Natural killer cell (primary cell): ENCODE measurements at regions not wholly inside any gene's neighbourhood (a gene's known extent, or its start where the extent isn't known, plus 50 kb on each side); places are given as distances from the start of the nearest gene placed in this dataset.

ENCODE experiments used
- ATAC-seq, 3 donors: fragments of 150-1000 bp in 2 of 3; fragments of 200-7000 bp in 1 of 3; cut with Tn5 transposase; 1 replicate in 1 of 3; 2 replicates in 2 of 3; pipeline ENCODE4 v1.10.0; 2021; ENCODE audit warnings: mild to moderate bottlenecking in 2 of 3, moderate library complexity in 2 of 3
- DNase-seq, 2 donors: peaks; one replicate each; pipeline versions ENCODE4 v3.0.0 to v3.0.0-alpha.2; 2013 to 2021; ENCODE audit warnings: mixed read lengths in 1 of 2
- H3K27ac ChIP-seq: one replicate; pipeline ENCODE4 v1.5.1; 2013; ENCODE audit warnings: mild to moderate bottlenecking, low read length
- H3K27me3 ChIP-seq: one replicate; pipeline ENCODE4 v1.6.1; 2013; ENCODE audit warnings: low read length; ENCODE audit not compliant: control insufficient read depth, insufficient read depth
- H3K36me3 ChIP-seq: one replicate; pipeline ENCODE4 v1.6.1; 2013; ENCODE audit warnings: low read length; ENCODE audit not compliant: control insufficient read depth, insufficient read depth
- H3K4me1 ChIP-seq: one replicate; pipeline ENCODE4 v1.6.1; 2013; ENCODE audit warnings: low read length; ENCODE audit not compliant: control insufficient read depth, insufficient read depth
- H3K4me3 ChIP-seq: one replicate; pipeline ENCODE4 v1.5.1; 2013; ENCODE audit warnings: low read length
- H3K9me3 ChIP-seq: one replicate; pipeline ENCODE4 v1.6.1; 2013; ENCODE audit warnings: low read length; ENCODE audit not compliant: control insufficient read depth, insufficient read depth
- H3K27ac Mint-ChIP-seq, 2 donors: one replicate each; pipeline ENCODE4 v1.8.0; 2022; ENCODE audit warnings: mild to moderate bottlenecking in 2 of 2, mixed read lengths in 2 of 2, moderate library complexity in 1 of 2
- H3K27me3 Mint-ChIP-seq, 2 donors: one replicate each; pipeline ENCODE4 v1.8.0; 2022; ENCODE audit warnings: low read depth in 2 of 2, mixed read lengths in 2 of 2
- H3K36me3 Mint-ChIP-seq: one replicate; pipeline ENCODE4 v1.8.0; 2022; ENCODE audit warnings: mixed read lengths
- H3K4me1 Mint-ChIP-seq, 2 donors: one replicate each; pipeline ENCODE4 v1.8.0; 2022; ENCODE audit warnings: mixed read lengths in 2 of 2
- H3K4me3 Mint-ChIP-seq: one replicate; pipeline ENCODE4 v1.8.0; 2022; ENCODE audit warnings: mild to moderate bottlenecking, moderate library complexity, mixed read lengths
- H3K9me3 Mint-ChIP-seq, 2 donors: one replicate each; pipeline ENCODE4 v1.8.0; 2022; ENCODE audit warnings: mixed read lengths in 2 of 2
- WGBS: methylation state at CpG from one replicate; pipeline ENCODE4 v1.1.7; 2013; ENCODE audit warnings: missing lambda C conversion rate; ENCODE audit not compliant: insufficient coverage; 5-methylcytosine and 5-hydroxymethylcytosine counted together
- intact Hi-C: fragments of 100-400 bp; cut with micrococcal nuclease; formaldehyde crosslinking; loops from one replicate; pipeline ENCODE4 v1.14.2; 2022
- TF ChIP-seq, protein P1 (sequence below): fragments of 200-600 bp; IDR thresholded peaks from one replicate; pipeline ENCODE4 v1.8.0; 2022; ENCODE audit warnings: antibody characterized with exemption

DNA sequence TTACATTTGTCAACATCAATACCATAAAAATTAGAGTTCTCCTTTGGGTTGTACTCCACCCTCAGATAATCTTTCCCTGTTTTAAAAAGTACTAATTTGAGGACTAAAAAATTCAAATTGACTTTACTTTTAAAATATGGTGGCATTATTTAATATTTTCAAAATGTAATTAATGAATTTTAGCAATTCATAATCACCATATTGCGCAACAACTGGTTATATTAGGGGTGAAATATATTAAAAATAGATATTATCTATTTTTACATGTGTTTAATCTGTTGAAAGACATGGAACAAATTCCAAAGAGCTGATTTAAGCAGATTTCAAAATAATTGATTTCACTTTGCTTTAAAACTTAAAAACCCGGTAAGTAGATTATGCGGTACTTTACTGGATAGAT lies 236.6 kb upstream of the NOL4 start:
- no peak overlapping the region for H3K4me3 ChIP-seq
- 100% methylated on average over 2 of the region's 3 CpGs for WGBS
- Mint-ChIP-seq H3K9me3 (peaks cover 7 to 14% of the 10 kb centered on the region in 2 donors), H3K27me3 (no peaks in the 10 kb centered on the region), H3K27ac (no peak overlapping the region), H3K4me1 (no peaks in the 10 kb centered on the region), H3K4me3 (no peak overlapping the region), H3K36me3 (no peaks in the 10 kb centered on the region)
- H3K27me3 ChIP-seq: no peaks in the 10 kb centered on the region
- no peaks in the 10 kb centered on the region for H3K4me1 ChIP-seq
- H3K36me3 ChIP-seq: no peaks in the 10 kb centered on the region
- intact Hi-C loops: no loop called here
- TF ChIP-seq, protein P1, sequence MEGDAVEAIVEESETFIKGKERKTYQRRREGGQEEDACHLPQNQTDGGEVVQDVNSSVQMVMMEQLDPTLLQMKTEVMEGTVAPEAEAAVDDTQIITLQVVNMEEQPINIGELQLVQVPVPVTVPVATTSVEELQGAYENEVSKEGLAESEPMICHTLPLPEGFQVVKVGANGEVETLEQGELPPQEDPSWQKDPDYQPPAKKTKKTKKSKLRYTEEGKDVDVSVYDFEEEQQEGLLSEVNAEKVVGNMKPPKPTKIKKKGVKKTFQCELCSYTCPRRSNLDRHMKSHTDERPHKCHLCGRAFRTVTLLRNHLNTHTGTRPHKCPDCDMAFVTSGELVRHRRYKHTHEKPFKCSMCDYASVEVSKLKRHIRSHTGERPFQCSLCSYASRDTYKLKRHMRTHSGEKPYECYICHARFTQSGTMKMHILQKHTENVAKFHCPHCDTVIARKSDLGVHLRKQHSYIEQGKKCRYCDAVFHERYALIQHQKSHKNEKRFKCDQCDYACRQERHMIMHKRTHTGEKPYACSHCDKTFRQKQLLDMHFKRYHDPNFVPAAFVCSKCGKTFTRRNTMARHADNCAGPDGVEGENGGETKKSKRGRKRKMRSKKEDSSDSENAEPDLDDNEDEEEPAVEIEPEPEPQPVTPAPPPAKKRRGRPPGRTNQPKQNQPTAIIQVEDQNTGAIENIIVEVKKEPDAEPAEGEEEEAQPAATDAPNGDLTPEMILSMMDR: no peak
- H3K9me3 ChIP-seq: peaks cover 2% of the 10 kb centered on the region
- no peak for DNase-seq
- no peak overlapping the region for H3K27ac ChIP-seq
- no peak for ATAC-seq

DNA sequence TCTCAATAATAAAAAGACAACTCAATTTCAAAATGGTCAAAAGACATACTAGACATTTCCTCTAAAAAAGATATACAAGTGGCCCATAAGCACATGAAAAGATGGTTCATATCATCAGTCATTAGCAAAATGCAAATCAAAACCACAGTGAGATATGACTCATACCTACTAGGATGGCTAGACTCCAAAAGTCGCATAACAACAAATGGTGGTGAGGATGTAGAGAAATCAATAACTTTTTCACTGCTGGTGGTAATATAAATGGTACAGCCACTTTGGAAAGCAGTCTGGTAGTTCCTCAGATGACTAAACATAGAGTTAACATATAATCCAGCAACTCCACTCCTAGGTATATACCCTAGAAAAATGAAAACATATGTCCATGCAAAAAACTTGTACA lies 242.3 kb upstream of the NOL4 start:
- ATAC-seq (no peak), DNase-seq (no peak)
- intact Hi-C loops: no loop called here
- H3K4me3 ChIP-seq: no peak overlapping the region
- no peak overlapping the region for H3K27ac ChIP-seq
- TF ChIP-seq, protein P1: no peak
- H3K27me3 Mint-ChIP-seq: no peaks in the 10 kb centered on the region
- no peaks in the 10 kb centered on the region for H3K4me1 ChIP-seq
- H3K36me3 Mint-ChIP-seq: no peaks in the 10 kb centered on the region
- H3K4me1 Mint-ChIP-seq: no peaks in the 10 kb centered on the region
- no peaks in the 10 kb centered on the region for H3K9me3 ChIP-seq
- H3K27ac Mint-ChIP-seq: no peak overlapping the region
- WGBS: 83% methylated on average over 1 of the region's 1 CpG
- H3K9me3 Mint-ChIP-seq: peaks cover 0 to 18% of the 10 kb centered on the region in 2 donors
- no peaks in the 10 kb centered on the region for H3K27me3 ChIP-seq
- H3K4me3 Mint-ChIP-seq: no peak overlapping the region
- H3K36me3 ChIP-seq: no peaks in the 10 kb centered on the region

DNA sequence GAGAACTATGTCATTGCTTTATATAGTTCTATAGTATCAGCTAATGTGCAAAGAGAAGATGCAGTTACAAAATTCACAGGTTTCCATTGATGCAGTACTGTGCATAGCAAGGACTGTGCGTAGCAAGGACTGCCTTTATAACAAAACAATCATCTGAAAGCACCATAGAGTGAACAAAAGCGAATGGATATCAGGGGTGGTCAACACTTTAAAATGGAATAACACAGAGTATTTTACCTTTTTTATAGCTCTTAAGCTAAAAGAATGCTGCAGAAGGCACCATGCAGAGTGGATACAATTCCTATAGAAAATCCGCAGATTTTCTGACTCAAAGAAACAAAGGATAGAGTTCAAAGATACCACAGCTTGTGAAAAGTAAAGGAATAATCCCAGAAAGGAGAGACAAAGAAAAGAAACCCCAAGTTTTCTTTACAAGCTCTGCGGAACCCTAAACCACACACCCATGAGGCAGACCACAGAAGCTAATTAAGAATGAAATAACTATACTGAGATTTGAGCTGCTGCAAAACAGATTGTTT lies 229.9 kb upstream of the DTNA start:
- Histone ChIP-seq H3K4me1 (no peaks in the 10 kb centered on the region), H3K36me3 (no peaks in the 10 kb centered on the region), H3K9me3 (no peaks in the 10 kb centered on the region), H3K27me3 (no peaks in the 10 kb centered on the region), H3K4me3 (no peak overlapping the region), H3K27ac (no peak overlapping the region)
- peaks cover 6 to 10% of the 10 kb centered on the region in 2 donors for H3K9me3 Mint-ChIP-seq
- ATAC-seq: no peak
- H3K36me3 Mint-ChIP-seq: no peaks in the 10 kb centered on the region
- no peaks in the 10 kb centered on the region for H3K4me1 Mint-ChIP-seq
- intact Hi-C loops: no loop called here
- TF ChIP-seq, protein P1: no peak
- no peak overlapping the region for H3K27ac Mint-ChIP-seq
- DNase-seq: no peak
- no peak overlapping the region for H3K4me3 Mint-ChIP-seq
- H3K27me3 Mint-ChIP-seq: no peaks in the 10 kb centered on the region
- WGBS: 67% methylated on average over 4 of the region's 4 CpGs

DNA sequence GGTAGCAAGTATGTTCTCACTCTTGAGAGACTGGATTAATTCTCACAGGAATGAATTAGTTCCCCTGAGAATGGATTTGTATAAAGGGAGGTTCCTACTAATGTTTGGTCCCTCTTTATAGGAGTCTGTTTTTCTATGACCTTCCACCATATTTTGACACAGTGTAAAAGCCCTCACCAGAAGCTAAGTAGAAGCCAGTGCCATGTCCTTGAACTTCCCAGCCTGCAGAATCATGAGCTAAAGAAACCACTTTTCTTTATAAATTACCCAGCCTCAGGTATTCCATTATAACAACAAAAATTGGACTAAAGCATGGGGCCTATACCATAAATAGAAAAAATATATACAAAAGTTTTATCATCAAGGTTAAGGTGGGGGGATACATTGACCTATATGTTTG lies 227.9 kb upstream of the DTNA start:
- no peaks in the 10 kb centered on the region for H3K27me3 Mint-ChIP-seq
- DNase-seq (no peak), ATAC-seq (no peak)
- no peaks in the 10 kb centered on the region for H3K36me3 Mint-ChIP-seq
- peaks cover 4 to 8% of the 10 kb centered on the region in 2 donors for H3K9me3 Mint-ChIP-seq
- Histone ChIP-seq H3K27ac (no peak overlapping the region), H3K9me3 (no peaks in the 10 kb centered on the region), H3K27me3 (no peaks in the 10 kb centered on the region), H3K4me1 (no peaks in the 10 kb centered on the region), H3K36me3 (no peaks in the 10 kb centered on the region), H3K4me3 (no peak overlapping the region)
- TF ChIP-seq, protein P1: no peak
- H3K4me1 Mint-ChIP-seq: no peaks in the 10 kb centered on the region
- H3K4me3 Mint-ChIP-seq: no peak overlapping the region
- H3K27ac Mint-ChIP-seq: no peak overlapping the region
- intact Hi-C loops: no loop called here
